ENCODE measurements at regions not wholly inside any gene's neighbourhood (a gene's known extent, or its start where the extent isn't known, plus 50 kb on each side); places are given as distances from the start of the nearest gene placed in this dataset.

- TF ChIP-seq CTCF (IDR thresholded peaks at IDR 0.05; ENCODE audit: poor library complexity) (no peak), EZH2 (IDR thresholded peaks at IDR 0.05; ENCODE audit: borderline replicate concordance) (no peak), EZH2phosphoT487 (IDR thresholded peaks at IDR 0.05; ENCODE audit: low read depth, severe bottlenecking, unreplicated experiment) (no peak)
Observed at GRCh38 chr2:221161186-221161585, 410.9 kb downstream of the EPHA4 start.

Measured in hepatocyte (in vitro differentiated cells).